ENCODE measurements at regions not wholly inside any gene's neighbourhood (a gene's known extent, or its start where the extent isn't known, plus 50 kb on each side); places are given as distances from the start of the nearest gene placed in this dataset.

GRCh38 chr5:174236070-174236469 is 190.6 kb downstream of the NSG2 start:
- peak; percentile 27 to 56 for DNase-seq

- no peak for DNase-seq
Observed at GRCh38 chr5:174239718-174240117, 194.2 kb downstream of the NSG2 start.

GRCh38 chr5:174242573-174242972 is 197.1 kb downstream of the NSG2 start:
- DNase-seq: no peak

GRCh38 chr5:174243904-174244303 is 198.4 kb downstream of the NSG2 start:
- no peak for DNase-seq

- no peak for DNase-seq
Observed at GRCh38 chr5:174245516-174246075, 200.1 kb downstream of the NSG2 start.

GRCh38 chr5:174246743-174247142 is 201.2 kb downstream of the NSG2 start:
- DNase-seq: no peak

- DNase-seq: no peak
Observed at GRCh38 chr5:174247301-174247700, 201.8 kb downstream of the NSG2 start.

- no peak for DNase-seq
Observed at GRCh38 chr5:174251305-174252000, 205.9 kb downstream of the NSG2 start.

- DNase-seq: no peak
Observed at GRCh38 chr5:174252121-174252520, 206.6 kb downstream of the NSG2 start.

GRCh38 chr5:174259696-174260420 is 214.4 kb downstream of the NSG2 start:
- DNase-seq: no peak

- DNase-seq: no peak
Observed at GRCh38 chr5:174271316-174271715, 225.8 kb downstream of the NSG2 start.

- no peak for DNase-seq
Observed at GRCh38 chr5:174272671-174273070, 227.2 kb downstream of the NSG2 start.

- no peak for DNase-seq
Observed at GRCh38 chr5:174273325-174273724, 227.8 kb downstream of the NSG2 start.

GRCh38 chr5:174275959-174276358 is 230.5 kb downstream of the NSG2 start:
- peak in 1 of 2 experiments; percentile 15 for DNase-seq

- DNase-seq: no peak
Observed at GRCh38 chr5:174281089-174281760, 235.7 kb downstream of the NSG2 start.

GRCh38 chr5:174281855-174282254 is 236.3 kb downstream of the NSG2 start:
- no peak for DNase-seq

- no peak for DNase-seq
Observed at GRCh38 chr5:174282391-174282790, 236.9 kb downstream of the NSG2 start.

- no peak for DNase-seq
Observed at GRCh38 chr5:174283211-174284005, 237.9 kb downstream of the NSG2 start.

- DNase-seq: no peak
Observed at GRCh38 chr5:174284873-174285272, 239.4 kb downstream of the NSG2 start.

- no peak for DNase-seq
Observed at GRCh38 chr5:174287761-174288160, 242.3 kb downstream of the NSG2 start.

- DNase-seq: no peak
Observed at GRCh38 chr5:174288439-174288838, 242.9 kb downstream of the NSG2 start.

GRCh38 chr5:174291162-174291561 is 245.7 kb downstream of the NSG2 start:
- DNase-seq: no peak

- no peak for DNase-seq
Observed at GRCh38 chr5:174292348-174292747, 246.8 kb downstream of the NSG2 start.
